Panc1 (cell line): ENCODE measurements at regions not wholly inside any gene's neighbourhood (a gene's known extent, or its start where the extent isn't known, plus 50 kb on each side); places are given as distances from the start of the nearest gene placed in this dataset.
A peak's percentile ranks its signal among the peaks of the same experiment; 100 is the strongest.

Source experiments
- ATAC-seq: fragments of 200-7000 bp; cut with Tn5 transposase; 2 replicates; pipeline ENCODE4 v1.9.1; 2020; ENCODE audit warnings: mild to moderate bottlenecking, moderate library complexity
- BruUV-seq: library from RNA; stranded (reverse); fragments of 400-500 nt; replicated peaks from 2 replicates; lab custom pipeline; 2021; lab: Mats Ljungman, UMichigan
- CTCF ChIA-PET: fragments of 300-600 bp; sonication (Branson Sonifier 250); formaldehyde crosslinking; loops from one replicate; lab custom pipeline; 2022; ENCODE audit warnings: antibody characterized with exemption; lab: Charles Lee
- POLR2A ChIA-PET: fragments of 300-600 bp; sonication (Branson Sonifier 250); formaldehyde crosslinking; loops from one replicate; lab custom pipeline; 2022; ENCODE audit warnings: antibody characterized with exemption; lab: Charles Lee
- DNase-seq: peaks from one replicate; pipeline ENCODE4 v3.0.0-alpha.2; 2010; ENCODE audit warnings: low read depth, low spot score
- H3K27ac ChIP-seq: 2 replicates; pipeline ENCODE4 v1.5.1; 2011; ENCODE audit warnings: mild to moderate bottlenecking, low read length, inconsistent platforms
- H3K27me3 ChIP-seq: fragments of 200-500 bp; sonication (Bioruptor generic); 2 replicates; pipeline ENCODE4 v1.6.0; 2014; ENCODE audit warnings: low read length, inconsistent platforms; ENCODE audit not compliant: control insufficient read depth, insufficient read depth
- H3K36me3 ChIP-seq: fragments of 200-500 bp; sonication (Bioruptor generic); 2 replicates; pipeline ENCODE4 v1.5.1; 2014; ENCODE audit warnings: inconsistent platforms, mild to moderate bottlenecking, low read length, moderate library complexity; ENCODE audit not compliant: control insufficient read depth, insufficient read depth
- H3K4me1 ChIP-seq: 2 replicates; pipeline ENCODE4 v1.5.1; 2011; ENCODE audit warnings: inconsistent platforms, mild to moderate bottlenecking, low read length, moderate library complexity; ENCODE audit not compliant: control insufficient read depth, insufficient read depth
- H3K4me3 ChIP-seq, 2 experiments: 2 replicates each; pipeline ENCODE4 v1.5.1; 2011 to 2012; ENCODE audit warnings: low read depth in 2 of 2, low read length in 2 of 2, mild to moderate bottlenecking in 2 of 2, inconsistent platforms in 1 of 2, moderate library complexity in 1 of 2
- H3K9me3 ChIP-seq: fragments of 200-500 bp; sonication (Bioruptor generic); 2 replicates; pipeline ENCODE4 v1.5.1; 2014; ENCODE audit warnings: low read depth, mild to moderate bottlenecking, inconsistent platforms, low read length, moderate library complexity; ENCODE audit not compliant: control insufficient read depth, insufficient read depth
- CTCF ChIP-seq: fragments of 450-650 bp; IDR thresholded peaks from 2 replicates; pipeline ENCODE4 v1.5.1; 2017; ENCODE audit warnings: mild to moderate bottlenecking
- POLR2AphosphoS5 ChIP-seq: IDR thresholded peaks from 2 replicates; pipeline ENCODE4 v1.6.1; 2012; ENCODE audit warnings: mild to moderate bottlenecking, low read depth, low read length, moderate library complexity
- REST ChIP-seq, 2 experiments: IDR thresholded peaks; 2 replicates each; pipeline ENCODE4 v1.6.1; 2011 to 2012; ENCODE audit warnings: low read depth in 2 of 2, control low read depth in 1 of 2, low read length in 1 of 2, mild to moderate bottlenecking in 1 of 2, moderate library complexity in 1 of 2; ENCODE audit not compliant: insufficient read depth in 1 of 2
- SIN3A ChIP-seq: IDR thresholded peaks from 2 replicates; pipeline ENCODE4 v1.6.1; 2012; ENCODE audit warnings: low read depth, mild to moderate bottlenecking, low read length, moderate library complexity, borderline replicate concordance; ENCODE audit not compliant: insufficient read depth
- TCF7L2 ChIP-seq: IDR thresholded peaks from 2 replicates; pipeline ENCODE4 v1.6.1; 2011; ENCODE audit warnings: mild to moderate bottlenecking, low read depth, low read length, inconsistent platforms
- in situ Hi-C: cut with HindIII; loops from 2 replicates; pipeline ENCODE4 v1.10.0; 2016; ENCODE audit warnings: low sequenced_read_pairs, low pct_unique_long_range_greater_than_20kb
- intact Hi-C: fragments of 100-400 bp; cut with micrococcal nuclease; formaldehyde crosslinking; loops from one replicate; pipeline ENCODE4 v1.10.0; 2022; ENCODE audit not compliant: unreplicated experiment

- CTCF ChIA-PET = no interaction called here
Observed at GRCh38 chr2:234304950-234305349, 191.9 kb downstream of the ARL4C start.

GRCh38 chr2:234302664-234302991 lies 194.3 kb downstream of the ARL4C start:
- peak overlapping the region; percentile 85 for H3K27ac ChIP-seq
- no peak overlapping the region for H3K4me3 ChIP-seq
- TF ChIP-seq REST (IDR thresholded peaks at IDR 0.05; ENCODE audit: insufficient read depth in 1 of 2, low read depth in 2 of 2, low read length in 1 of 2) = no peak
- no peak for TF ChIP-seq POLR2AphosphoS5
- no peak for TF ChIP-seq SIN3A
- no peak for TF ChIP-seq CTCF
- no peak for TF ChIP-seq TCF7L2
- H3K36me3 ChIP-seq = no peaks in the 10 kb centered on the region
- peak; percentile 71 for ATAC-seq
- intact Hi-C loops = no loop called here
- BruUV-seq = no TSS peak
- DNase-seq = no peak
- POLR2A ChIA-PET = no interaction called here
- CTCF ChIA-PET = no interaction called here
- in situ Hi-C loops = no loop called here
- H3K27me3 ChIP-seq = no peaks in the 10 kb centered on the region
- H3K4me1 ChIP-seq = peaks cover 58% of the 10 kb centered on the region
- no peaks in the 10 kb centered on the region for H3K9me3 ChIP-seq

More at GRCh38 chr2:234304950-234305349, 191.9 kb downstream of the ARL4C start:
- ATAC-seq = no peak
- BruUV-seq = no TSS peak
- peaks cover 3% of the 10 kb centered on the region; the same call in 1 of the 2 replicates for H3K9me3 ChIP-seq
- no peaks in the 10 kb centered on the region for H3K27me3 ChIP-seq
- in situ Hi-C loops (no loop called here), intact Hi-C loops (loop anchor here (5.0 kb wide), 1 partner anchor 42 kb away; no protein-coding TSS in a partner anchor)
- POLR2A ChIA-PET = interaction anchor here (0.6 kb wide), 1 partner anchor 168 kb away, joined by 4 read pairs; no protein-coding TSS in a partner anchor
- TF ChIP-seq REST (IDR thresholded peaks at IDR 0.05; ENCODE audit: insufficient read depth in 1 of 2, low read depth in 2 of 2, low read length in 1 of 2) = no peak
- no peak for TF ChIP-seq CTCF
- TF ChIP-seq POLR2AphosphoS5 = no peak
- TF ChIP-seq TCF7L2 = no peak
- no peak for TF ChIP-seq SIN3A
- DNase-seq = no peak
- H3K36me3 ChIP-seq = no peaks in the 10 kb centered on the region
- peaks cover 52% of the 10 kb centered on the region for H3K4me1 ChIP-seq
- peak overlapping the region; percentile 81 for H3K27ac ChIP-seq
- H3K4me3 ChIP-seq = no peak overlapping the region
